ENCODE measurements at regions not wholly inside any gene's neighbourhood (a gene's known extent, or its start where the extent isn't known, plus 50 kb on each side); places are given as distances from the start of the nearest gene placed in this dataset.
"Not testable (repeated sequence)": the region's sequence is repeated elsewhere in the genome, so short reads cannot be mapped to it uniquely, and the experiment has no call there.

GRCh38 chr3:176219970-176220369 lies 977.3 kb downstream of the TBL1XR1 start:
- H3K36me3 ChIP-seq (ENCODE audit: control insufficient read depth in 2 of 3, insufficient read depth in 3 of 3, low read length in 3 of 3): no peaks in the 10 kb centered on the region
- no peaks in the 10 kb centered on the region for H3K27me3 Mint-ChIP-seq
- no peak overlapping the region for H3K4me3 Mint-ChIP-seq
- no peak overlapping the region for H3K27ac ChIP-seq (ENCODE audit: low read depth, low read length)
- H3K9me3 Mint-ChIP-seq: peaks cover 0 to 27% (median 6%) of the 10 kb centered on the region in 11 donors
- no peaks in the 10 kb centered on the region for H3K36me3 Mint-ChIP-seq
- DNase-seq (no peak), ATAC-seq (no peak)
- ChIA-PET CTCF (no interaction called here), POLR2A (interaction anchor here (0.9 kb wide), 1 partner anchor 1598 kb away, joined by 4 read pairs; no protein-coding TSS in a partner anchor)
- H3K27ac Mint-ChIP-seq: no peak overlapping the region
- H3K4me3 ChIP-seq (ENCODE audit: low read length): no peak overlapping the region
- H3K4me1 Mint-ChIP-seq: no peaks in the 10 kb centered on the region
- no peaks in the 10 kb centered on the region for H3K9me3 ChIP-seq (ENCODE audit: control insufficient read depth in 2 of 3, low read length in 3 of 3)
- intact Hi-C loops (cut with micrococcal nuclease): no loop called here
- H3K4me1 ChIP-seq (ENCODE audit: control insufficient read depth in 2 of 2, insufficient read depth in 2 of 2, low read length in 2 of 2): no peaks in the 10 kb centered on the region
- H3K27me3 ChIP-seq (ENCODE audit: control insufficient read depth in 2 of 2, insufficient read depth in 2 of 2, low read length in 2 of 2): no peaks in the 10 kb centered on the region

DNA sequence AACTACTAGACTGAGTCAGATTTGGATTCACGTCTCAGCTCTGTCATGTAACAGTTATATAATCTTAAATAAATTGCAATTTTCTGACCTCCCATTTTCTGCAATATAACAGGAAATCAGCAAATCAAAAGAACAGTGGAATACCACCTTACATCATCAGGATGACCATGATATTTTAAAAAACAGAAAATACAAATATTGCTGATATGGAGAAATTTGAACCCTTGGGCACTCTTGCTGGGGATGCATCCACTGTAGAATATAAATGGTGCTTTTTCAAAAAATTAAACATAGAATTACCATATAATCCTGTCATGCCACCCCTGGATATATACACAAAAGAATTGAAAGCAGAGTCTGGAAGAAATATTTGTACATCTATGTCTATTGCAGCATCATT lies 982.5 kb downstream of the TBL1XR1 start:
- intact Hi-C loops (cut with micrococcal nuclease): no loop called here
- peaks cover 0 to 17% (median 4%) of the 10 kb centered on the region in 11 donors for H3K9me3 Mint-ChIP-seq
- Histone ChIP-seq H3K4me3 (ENCODE audit: low read length) (no peak overlapping the region), H3K27ac (ENCODE audit: low read depth, low read length) (no peak overlapping the region), H3K36me3 (ENCODE audit: control insufficient read depth in 2 of 3, insufficient read depth in 3 of 3, low read length in 3 of 3) (no peaks in the 10 kb centered on the region), H3K27me3 (ENCODE audit: control insufficient read depth in 2 of 2, insufficient read depth in 2 of 2, low read length in 2 of 2) (no peaks in the 10 kb centered on the region), H3K4me1 (ENCODE audit: control insufficient read depth in 2 of 2, insufficient read depth in 2 of 2, low read length in 2 of 2) (no peaks in the 10 kb centered on the region), H3K9me3 (ENCODE audit: control insufficient read depth in 2 of 3, low read length in 3 of 3) (no peaks in the 10 kb centered on the region)
- ChIA-PET CTCF (no interaction called here), POLR2A (no interaction called here)
- DNase-seq (no peak), ATAC-seq (no peak)
- H3K4me3 Mint-ChIP-seq: no peak overlapping the region
- no peak overlapping the region for H3K27ac Mint-ChIP-seq
- no peaks in the 10 kb centered on the region for H3K36me3 Mint-ChIP-seq
- H3K27me3 Mint-ChIP-seq: no peaks in the 10 kb centered on the region
- H3K4me1 Mint-ChIP-seq: no peaks in the 10 kb centered on the region

DNA sequence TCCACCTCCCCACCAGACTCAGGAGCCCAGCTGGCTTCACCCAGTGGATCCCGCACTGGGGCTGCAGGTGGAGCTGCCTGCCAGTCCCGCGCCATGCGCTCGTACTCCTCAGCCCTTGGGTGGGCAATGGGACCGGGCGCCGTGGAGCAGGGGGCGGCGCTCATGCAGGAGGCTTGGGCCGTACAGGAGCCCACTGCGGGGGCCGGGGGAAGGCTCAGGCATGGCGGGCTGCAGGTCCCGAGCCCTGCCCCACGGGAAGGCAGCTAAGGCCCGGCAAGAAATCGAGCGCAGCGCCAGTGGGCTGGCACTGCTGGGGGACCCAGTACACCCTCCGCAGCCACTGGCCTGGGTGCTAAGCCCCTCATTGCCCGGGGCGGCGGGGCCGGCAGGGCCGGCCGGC lies 984.0 kb downstream of the TBL1XR1 start:
- H3K4me1 ChIP-seq (ENCODE audit: control insufficient read depth in 2 of 2, insufficient read depth in 2 of 2, low read length in 2 of 2); DNase-seq; POLR2A ChIA-PET; H3K27ac Mint-ChIP-seq; H3K4me3 Mint-ChIP-seq; H3K36me3 Mint-ChIP-seq; H3K27me3 ChIP-seq (ENCODE audit: control insufficient read depth in 2 of 2, insufficient read depth in 2 of 2, low read length in 2 of 2); H3K4me1 Mint-ChIP-seq; H3K27me3 Mint-ChIP-seq; ATAC-seq; H3K4me3 ChIP-seq (ENCODE audit: low read length); CTCF ChIA-PET; H3K27ac ChIP-seq (ENCODE audit: low read depth, low read length); intact Hi-C loops (cut with micrococcal nuclease); H3K36me3 ChIP-seq (ENCODE audit: control insufficient read depth in 2 of 3, insufficient read depth in 3 of 3, low read length in 3 of 3); H3K9me3 ChIP-seq (ENCODE audit: control insufficient read depth in 2 of 3, low read length in 3 of 3): not testable (repeated sequence)
- peaks cover 0 to 11% (median 2%) of the 10 kb centered on the region in 11 donors for H3K9me3 Mint-ChIP-seq

GRCh38 chr3:176208915-176209314 lies 988.4 kb downstream of the TBL1XR1 start:
- POLR2A ChIA-PET: no interaction called here
- DNase-seq (no peak), ATAC-seq (no peak)
- Mint-ChIP-seq H3K27me3 (no peaks in the 10 kb centered on the region), H3K36me3 (no peaks in the 10 kb centered on the region), H3K27ac (no peak overlapping the region), H3K4me3 (no peak overlapping the region), H3K9me3 (peaks cover 0 to 10% (median 0%) of the 10 kb centered on the region in 11 donors), H3K4me1 (no peaks in the 10 kb centered on the region)
- H3K9me3 ChIP-seq (ENCODE audit: control insufficient read depth in 2 of 3, low read length in 3 of 3): no peaks in the 10 kb centered on the region
- CTCF ChIA-PET: no interaction called here
- no peaks in the 10 kb centered on the region for H3K4me1 ChIP-seq (ENCODE audit: control insufficient read depth in 2 of 2, insufficient read depth in 2 of 2, low read length in 2 of 2)
- H3K27ac ChIP-seq (ENCODE audit: low read depth, low read length): no peak overlapping the region
- no peak overlapping the region for H3K4me3 ChIP-seq (ENCODE audit: low read length)
- no peaks in the 10 kb centered on the region for H3K36me3 ChIP-seq (ENCODE audit: control insufficient read depth in 2 of 3, insufficient read depth in 3 of 3, low read length in 3 of 3)
- H3K27me3 ChIP-seq (ENCODE audit: control insufficient read depth in 2 of 2, insufficient read depth in 2 of 2, low read length in 2 of 2): no peaks in the 10 kb centered on the region
- intact Hi-C loops (cut with micrococcal nuclease): no loop called here

GRCh38 chr3:176208283-176208682 lies 989.0 kb downstream of the TBL1XR1 start:
- Histone ChIP-seq H3K4me1 (ENCODE audit: control insufficient read depth in 2 of 2, insufficient read depth in 2 of 2, low read length in 2 of 2) (no peaks in the 10 kb centered on the region), H3K27ac (ENCODE audit: low read depth, low read length) (no peak overlapping the region), H3K27me3 (ENCODE audit: control insufficient read depth in 2 of 2, insufficient read depth in 2 of 2, low read length in 2 of 2) (no peaks in the 10 kb centered on the region), H3K4me3 (ENCODE audit: low read length) (no peak overlapping the region), H3K9me3 (ENCODE audit: control insufficient read depth in 2 of 3, low read length in 3 of 3) (no peaks in the 10 kb centered on the region), H3K36me3 (ENCODE audit: control insufficient read depth in 2 of 3, insufficient read depth in 3 of 3, low read length in 3 of 3) (no peaks in the 10 kb centered on the region)
- intact Hi-C loops (cut with micrococcal nuclease): no loop called here
- H3K27ac Mint-ChIP-seq: no peak overlapping the region
- peaks cover 0 to 10% (median 2%) of the 10 kb centered on the region in 11 donors for H3K9me3 Mint-ChIP-seq
- no peak for DNase-seq
- H3K36me3 Mint-ChIP-seq: no peaks in the 10 kb centered on the region
- no peak for ATAC-seq
- H3K4me3 Mint-ChIP-seq: no peak overlapping the region
- ChIA-PET CTCF (no interaction called here), POLR2A (no interaction called here)
- H3K27me3 Mint-ChIP-seq: no peaks in the 10 kb centered on the region
- H3K4me1 Mint-ChIP-seq: no peaks in the 10 kb centered on the region

DNA sequence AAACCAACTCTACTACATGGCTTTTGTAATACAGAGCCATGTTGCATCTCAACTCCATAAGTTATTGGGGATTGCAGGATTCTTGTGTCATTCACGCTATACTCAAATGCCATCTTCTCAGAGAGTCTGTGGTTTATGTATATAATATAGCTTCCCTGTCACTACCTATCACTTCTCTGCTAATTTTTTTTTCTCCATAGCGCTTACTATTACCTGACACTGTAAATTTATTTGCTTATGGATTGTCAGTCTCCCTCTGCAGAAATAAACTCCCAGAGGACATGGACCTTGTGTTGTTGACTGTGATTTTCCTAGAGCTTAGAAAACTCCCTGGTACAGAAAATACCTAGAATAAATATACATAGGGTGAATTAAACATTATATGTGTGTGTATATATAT lies 990.5 kb downstream of the TBL1XR1 start:
- H3K4me1 ChIP-seq (ENCODE audit: control insufficient read depth in 2 of 2, insufficient read depth in 2 of 2, low read length in 2 of 2): no peaks in the 10 kb centered on the region
- H3K36me3 ChIP-seq (ENCODE audit: control insufficient read depth in 2 of 3, insufficient read depth in 3 of 3, low read length in 3 of 3): no peaks in the 10 kb centered on the region
- H3K4me1 Mint-ChIP-seq: no peaks in the 10 kb centered on the region
- no peak overlapping the region for H3K4me3 ChIP-seq (ENCODE audit: low read length)
- H3K36me3 Mint-ChIP-seq: no peaks in the 10 kb centered on the region
- H3K27me3 Mint-ChIP-seq: no peaks in the 10 kb centered on the region
- no peaks in the 10 kb centered on the region for H3K27me3 ChIP-seq (ENCODE audit: control insufficient read depth in 2 of 2, insufficient read depth in 2 of 2, low read length in 2 of 2)
- no peak overlapping the region for H3K27ac ChIP-seq (ENCODE audit: low read depth, low read length)
- DNase-seq (no peak), ATAC-seq (no peak)
- CTCF ChIA-PET: no interaction called here
- no peak overlapping the region for H3K4me3 Mint-ChIP-seq
- H3K27ac Mint-ChIP-seq: no peak overlapping the region
- POLR2A ChIA-PET: no interaction called here
- intact Hi-C loops (cut with micrococcal nuclease): no loop called here
- H3K9me3 ChIP-seq (ENCODE audit: control insufficient read depth in 2 of 3, low read length in 3 of 3): no peaks in the 10 kb centered on the region
- H3K9me3 Mint-ChIP-seq: peaks cover 0 to 13% (median 4%) of the 10 kb centered on the region in 11 donors

DNA sequence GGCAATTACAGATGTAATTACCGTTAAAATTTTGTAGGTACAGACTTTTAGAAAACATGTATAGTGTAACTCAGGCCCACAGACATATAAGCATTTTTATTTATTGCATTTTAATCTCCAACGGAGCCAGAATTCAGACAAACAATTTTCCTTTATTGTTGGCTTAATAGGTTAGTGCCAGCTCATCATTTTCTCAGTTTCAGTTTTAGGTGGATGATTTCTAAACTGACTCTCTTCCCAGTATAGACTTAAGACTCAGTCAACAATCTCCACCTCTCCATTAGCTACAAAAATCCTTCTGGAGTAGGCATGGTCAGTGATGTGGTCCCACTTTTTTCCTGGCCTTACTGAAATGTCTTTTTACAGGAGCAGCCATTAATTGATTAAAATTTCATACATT lies 994.6 kb downstream of the TBL1XR1 start:
- no peaks in the 10 kb centered on the region for H3K4me1 Mint-ChIP-seq
- no peak overlapping the region for H3K4me3 Mint-ChIP-seq
- no peak overlapping the region for H3K4me3 ChIP-seq (ENCODE audit: low read length)
- ATAC-seq (no peak), DNase-seq (no peak)
- no peak overlapping the region for H3K27ac ChIP-seq (ENCODE audit: low read depth, low read length)
- H3K9me3 Mint-ChIP-seq: peaks cover 0 to 10% (median 0%) of the 10 kb centered on the region in 11 donors
- CTCF ChIA-PET: no interaction called here
- no peaks in the 10 kb centered on the region for H3K9me3 ChIP-seq (ENCODE audit: control insufficient read depth in 2 of 3, low read length in 3 of 3)
- no peaks in the 10 kb centered on the region for H3K27me3 Mint-ChIP-seq
- H3K36me3 ChIP-seq (ENCODE audit: control insufficient read depth in 2 of 3, insufficient read depth in 3 of 3, low read length in 3 of 3): no peaks in the 10 kb centered on the region
- H3K4me1 ChIP-seq (ENCODE audit: control insufficient read depth in 2 of 2, insufficient read depth in 2 of 2, low read length in 2 of 2): no peaks in the 10 kb centered on the region
- H3K27me3 ChIP-seq (ENCODE audit: control insufficient read depth in 2 of 2, insufficient read depth in 2 of 2, low read length in 2 of 2): no peaks in the 10 kb centered on the region
- intact Hi-C loops (cut with micrococcal nuclease): no loop called here
- H3K27ac Mint-ChIP-seq: no peak overlapping the region
- no peaks in the 10 kb centered on the region for H3K36me3 Mint-ChIP-seq
- POLR2A ChIA-PET: no interaction called here
